Naive thymus-derived CD4-positive, alpha-beta T cell (primary cell): ENCODE measurements at regions not wholly inside any gene's neighbourhood (a gene's known extent, or its start where the extent isn't known, plus 50 kb on each side); places are given as distances from the start of the nearest gene placed in this dataset.

Experiments used
- ATAC-seq: fragments of 150-1000 bp; cut with Tn5 transposase; 2 replicates; pipeline ENCODE4 v1.10.0; 2021; ENCODE audit warnings: mild to moderate bottlenecking, moderate library complexity
- CTCF ChIA-PET: fragments of 350-600 bp; sonication (Branson Sonifier 250); formaldehyde crosslinking; loops from one replicate; lab custom pipeline; 2021; ENCODE audit warnings: antibody characterized with exemption; lab: Charles Lee
- POLR2A ChIA-PET: fragments of 350-600 bp; sonication (Branson Sonifier 250); formaldehyde crosslinking; loops from one replicate; lab custom pipeline; 2021; ENCODE audit warnings: antibody characterized with exemption, inconsistent platforms; lab: Charles Lee
- DNase-seq, 9 donors: peaks; one replicate each; pipeline versions ENCODE4 v3.0.0 to v3.0.0-alpha.2; 2020 to 2022; ENCODE audit warnings: mixed read lengths in 1 of 9
- H3K27ac ChIP-seq: one replicate; pipeline ENCODE4 v1.7.0; 2013; ENCODE audit warnings: mild to moderate bottlenecking, low read depth, low read length, moderate library complexity
- H3K27me3 ChIP-seq, 2 donors: one replicate each; pipeline ENCODE4 v1.7.0; 2013; ENCODE audit warnings: low read length in 2 of 2, mild to moderate bottlenecking in 2 of 2, moderate library complexity in 2 of 2; ENCODE audit not compliant: control insufficient read depth in 2 of 2, insufficient read depth in 2 of 2
- H3K36me3 ChIP-seq, 3 experiments: 1 replicate in 2 of 3; 2 replicates in 1 of 3; pipeline ENCODE4 v1.7.0; 2013; ENCODE audit warnings: low read length in 3 of 3, mild to moderate bottlenecking in 3 of 3, moderate library complexity in 1 of 3; ENCODE audit not compliant: insufficient read depth in 3 of 3, control insufficient read depth in 2 of 3
- H3K4me1 ChIP-seq, 2 donors: one replicate each; pipeline ENCODE4 v1.7.0; 2013; ENCODE audit warnings: low read length in 2 of 2, mild to moderate bottlenecking in 2 of 2, moderate library complexity in 1 of 2; ENCODE audit not compliant: control insufficient read depth in 2 of 2, insufficient read depth in 2 of 2
- H3K4me3 ChIP-seq: 2 replicates; pipeline ENCODE4 v1.7.0; 2013; ENCODE audit warnings: mild to moderate bottlenecking, low read length
- H3K9me3 ChIP-seq, 3 experiments: 1 replicate in 2 of 3; 2 replicates in 1 of 3; pipeline ENCODE4 v1.7.0; 2013; ENCODE audit warnings: low read length in 3 of 3; ENCODE audit not compliant: control insufficient read depth in 2 of 3
- H3K27ac Mint-ChIP-seq, 9 donors: one replicate each; pipeline ENCODE4 v1.8.0; 2020 to 2022; ENCODE audit warnings: mixed read lengths in 9 of 9, mild to moderate bottlenecking in 8 of 9, moderate library complexity in 5 of 9, inconsistent platforms in 2 of 9
- H3K27me3 Mint-ChIP-seq, 5 donors: one replicate each; pipeline ENCODE4 v1.8.0; 2021 to 2022; ENCODE audit warnings: mixed read lengths in 5 of 5, mild to moderate bottlenecking in 1 of 5
- H3K36me3 Mint-ChIP-seq, 5 donors: one replicate each; pipeline ENCODE4 v1.8.0; 2020 to 2022; ENCODE audit warnings: mixed read lengths in 5 of 5, mild to moderate bottlenecking in 3 of 5, inconsistent platforms in 1 of 5
- H3K4me1 Mint-ChIP-seq, 7 donors: one replicate each; pipeline ENCODE4 v1.8.0; 2020 to 2022; ENCODE audit warnings: mixed read lengths in 7 of 7, mild to moderate bottlenecking in 3 of 7, inconsistent platforms in 1 of 7
- H3K4me3 Mint-ChIP-seq, 10 donors: one replicate each; pipeline ENCODE4 v1.8.0; 2020 to 2022; ENCODE audit warnings: mild to moderate bottlenecking in 10 of 10, mixed read lengths in 10 of 10, moderate library complexity in 6 of 10, inconsistent platforms in 2 of 10
- H3K9me3 Mint-ChIP-seq, 11 donors: one replicate each; pipeline ENCODE4 v1.8.0; 2020 to 2022; ENCODE audit warnings: mixed read lengths in 11 of 11, mild to moderate bottlenecking in 4 of 11, inconsistent platforms in 1 of 11, moderate library complexity in 1 of 11
- intact Hi-C, 2 donors: fragments of 100-400 bp; cut with micrococcal nuclease; formaldehyde crosslinking; loops; one replicate each; pipeline ENCODE4 v1.15.1; 2023

DNA sequence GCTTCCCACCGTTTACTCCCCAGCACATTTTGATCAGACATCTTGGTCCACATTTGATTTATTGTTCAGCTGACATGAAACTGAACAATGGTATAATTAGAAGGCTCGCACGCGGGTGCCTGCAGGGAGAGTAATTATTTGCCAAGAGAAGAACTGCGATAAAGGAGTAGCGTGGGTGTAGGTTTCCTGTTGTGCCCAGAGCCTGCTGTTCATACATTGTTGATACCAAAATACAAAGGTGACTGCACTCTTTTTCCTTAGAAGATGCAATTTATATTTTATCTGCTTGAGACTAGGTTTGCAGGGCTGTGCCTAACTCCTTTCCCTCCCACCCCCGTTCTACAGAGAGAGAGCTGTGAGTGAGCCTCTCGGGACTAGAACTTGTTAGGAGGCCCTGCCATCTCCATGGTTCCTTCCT lies 241.8 kb upstream of the MSX2 start:
- DNase-seq, result no peak
- peaks cover 0 to 41% (median 8%) of the 10 kb centered on the region in 11 donors for H3K9me3 Mint-ChIP-seq

DNA sequence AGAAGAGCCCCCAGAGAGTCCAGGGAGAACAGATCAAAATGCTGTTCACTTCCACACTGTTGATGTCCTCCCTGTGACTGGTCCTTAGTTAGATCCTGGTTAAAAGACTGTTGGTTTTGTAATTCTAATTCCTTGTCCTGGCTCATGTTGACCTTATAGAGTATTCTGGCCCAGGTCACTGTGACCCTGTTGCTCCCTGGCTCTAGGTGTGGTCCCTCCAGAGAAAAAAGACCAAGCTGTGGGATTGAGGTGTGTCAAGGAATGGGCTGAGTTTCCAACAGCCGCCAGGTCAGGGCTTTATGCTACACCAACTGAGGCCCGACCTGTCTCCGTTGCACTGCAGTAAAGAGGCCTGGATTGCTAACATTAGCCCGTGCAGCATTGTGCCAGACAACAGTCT lies 241.0 kb upstream of the MSX2 start:
- intact Hi-C loops, result no loop called here
- no peak overlapping the region for H3K27ac ChIP-seq
- H3K4me3 ChIP-seq, result no peak overlapping the region
- no peaks in the 10 kb centered on the region for H3K9me3 ChIP-seq
- no peaks in the 10 kb centered on the region for H3K4me1 ChIP-seq
- Mint-ChIP-seq H3K27ac (no peak overlapping the region), H3K27me3 (peaks cover 0 to 20% (median 15%) of the 10 kb centered on the region in 5 donors), H3K9me3 (peaks cover 0 to 39% (median 7%) of the 10 kb centered on the region in 11 donors), H3K36me3 (no peaks in the 10 kb centered on the region), H3K4me3 (no peak overlapping the region), H3K4me1 (no peaks in the 10 kb centered on the region)
- DNase-seq, result no peak
- no peaks in the 10 kb centered on the region for H3K27me3 ChIP-seq
- ChIA-PET POLR2A (no interaction called here), CTCF (no interaction called here)
- H3K36me3 ChIP-seq, result no peaks in the 10 kb centered on the region
- no peak for ATAC-seq

More for the DNA sequence above, 241.8 kb upstream of the MSX2 start:
- no peak overlapping the region for H3K27ac ChIP-seq
- intact Hi-C loops, result no loop called here
- no peak for ATAC-seq
- H3K9me3 ChIP-seq, result no peaks in the 10 kb centered on the region
- H3K27ac Mint-ChIP-seq, result no peak overlapping the region
- CTCF ChIA-PET, result no interaction called here
- no peak overlapping the region for H3K4me3 ChIP-seq
- H3K4me1 Mint-ChIP-seq, result no peaks in the 10 kb centered on the region
- H3K36me3 ChIP-seq, result no peaks in the 10 kb centered on the region
- H3K4me3 Mint-ChIP-seq, result no peak overlapping the region
- H3K27me3 ChIP-seq, result no peaks in the 10 kb centered on the region
- peaks cover 0 to 20% (median 15%) of the 10 kb centered on the region in 5 donors for H3K27me3 Mint-ChIP-seq
- H3K36me3 Mint-ChIP-seq, result no peaks in the 10 kb centered on the region
- no peaks in the 10 kb centered on the region for H3K4me1 ChIP-seq
- POLR2A ChIA-PET, result no interaction called here

DNA sequence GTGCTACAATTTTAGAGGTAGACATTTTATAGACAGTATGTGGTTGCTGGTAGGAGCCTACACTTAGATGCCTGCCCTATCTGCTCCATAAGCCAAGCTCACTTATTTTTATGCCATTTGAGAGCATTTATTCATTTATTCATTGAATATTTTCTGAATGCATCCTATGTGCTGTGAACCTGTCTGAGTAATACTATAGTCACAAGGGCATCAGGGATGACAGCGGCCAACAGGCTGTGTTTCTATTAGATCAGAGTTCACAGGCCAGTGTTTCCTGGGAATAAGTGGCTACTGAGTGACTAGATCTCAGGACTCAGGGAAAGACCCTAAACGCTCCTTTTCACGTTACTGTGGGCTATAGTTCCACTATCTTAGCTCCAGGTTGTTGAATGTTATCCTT lies 235.2 kb upstream of the MSX2 start:
- ChIA-PET POLR2A (no interaction called here), CTCF (interaction anchor here (0.5 kb wide), 1 partner anchor 40 kb away, joined by 3 read pairs; no protein-coding TSS in a partner anchor)
- peaks cover 0 to 17% (median 8%) of the 10 kb centered on the region in 5 donors for H3K27me3 Mint-ChIP-seq
- Histone ChIP-seq H3K27ac (no peak overlapping the region), H3K4me3 (no peak overlapping the region), H3K4me1 (no peaks in the 10 kb centered on the region), H3K27me3 (no peaks in the 10 kb centered on the region), H3K36me3 (no peaks in the 10 kb centered on the region), H3K9me3 (no peaks in the 10 kb centered on the region)
- peaks cover 0 to 6% (median 0%) of the 10 kb centered on the region in 7 donors for H3K4me1 Mint-ChIP-seq
- H3K27ac Mint-ChIP-seq, result no peak overlapping the region
- intact Hi-C loops, result no loop called here
- no peak for DNase-seq
- H3K4me3 Mint-ChIP-seq, result no peak overlapping the region
- no peaks in the 10 kb centered on the region for H3K36me3 Mint-ChIP-seq
- ATAC-seq, result no peak
- H3K9me3 Mint-ChIP-seq, result peaks cover 0 to 21% (median 6%) of the 10 kb centered on the region in 11 donors

DNA sequence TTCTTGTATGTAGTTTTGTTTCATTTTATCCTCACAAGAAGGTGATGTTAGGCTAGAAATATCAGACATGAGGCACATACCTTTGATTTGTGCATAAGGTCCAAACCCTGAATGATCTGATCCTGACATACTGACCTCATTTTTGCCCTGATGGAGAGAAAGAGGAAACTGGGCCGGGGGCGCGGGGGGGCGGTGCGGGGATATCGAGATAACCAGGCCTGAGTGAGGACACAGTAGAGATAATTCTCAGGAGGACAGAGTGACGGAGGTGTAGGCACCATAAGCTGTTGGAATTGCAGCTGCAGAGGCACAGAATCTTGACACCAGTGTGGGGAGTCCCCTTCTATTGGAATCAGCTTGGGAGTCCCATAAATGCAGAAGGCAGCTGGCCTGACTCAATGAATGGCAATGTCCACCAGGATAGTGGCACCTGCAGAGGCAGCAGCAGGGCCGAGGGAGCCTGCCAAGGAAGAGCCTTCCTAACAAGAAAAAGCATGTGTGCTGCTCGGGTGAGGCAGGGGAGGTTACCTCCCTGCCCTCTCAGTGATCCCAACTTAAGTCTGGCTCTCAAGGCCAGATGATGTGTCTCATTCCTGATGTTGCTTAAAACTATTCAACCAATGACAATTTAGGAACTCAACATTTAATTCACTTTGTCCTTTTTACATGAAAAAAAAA lies 234.3 kb upstream of the MSX2 start:
- Mint-ChIP-seq H3K9me3 (peaks cover 0 to 16% (median 6%) of the 10 kb centered on the region in 11 donors), H3K27me3 (peaks cover 0 to 12% (median 8%) of the 10 kb centered on the region in 5 donors), H3K4me3 (no peak overlapping the region), H3K27ac (no peak overlapping the region), H3K36me3 (no peaks in the 10 kb centered on the region), H3K4me1 (peaks cover 0 to 6% (median 0%) of the 10 kb centered on the region in 7 donors)
- Histone ChIP-seq H3K27ac (no peak overlapping the region), H3K4me1 (no peaks in the 10 kb centered on the region), H3K9me3 (no peaks in the 10 kb centered on the region), H3K27me3 (no peaks in the 10 kb centered on the region), H3K4me3 (no peak overlapping the region), H3K36me3 (no peaks in the 10 kb centered on the region)
- ChIA-PET CTCF (no interaction called here), POLR2A (no interaction called here)
- intact Hi-C loops, result no loop called here
- DNase-seq (no peak), ATAC-seq (no peak)

DNA sequence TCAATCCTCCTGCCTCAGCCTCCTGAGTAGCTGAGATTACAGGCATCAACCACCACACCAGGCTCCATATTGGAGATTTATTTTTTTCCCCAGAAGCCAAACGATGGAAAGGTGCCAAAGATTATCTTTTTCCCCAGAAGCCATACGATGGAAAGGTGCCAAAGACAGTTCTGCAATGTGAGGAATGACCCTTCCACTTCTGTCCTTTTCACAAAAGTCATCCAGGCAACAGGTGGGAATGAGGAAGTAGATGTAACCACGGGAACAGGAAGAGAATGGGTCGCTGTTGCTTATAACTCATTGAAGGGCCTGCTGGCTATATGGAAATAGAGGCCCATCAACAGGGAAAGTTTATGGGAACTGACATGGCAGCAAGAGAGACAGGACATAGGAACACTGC lies 233.7 kb upstream of the MSX2 start:
- Mint-ChIP-seq H3K9me3 (peaks cover 0 to 11% (median 3%) of the 10 kb centered on the region in 11 donors), H3K4me3 (no peak overlapping the region), H3K27me3 (peaks cover 0 to 8% (median 5%) of the 10 kb centered on the region in 5 donors), H3K4me1 (peaks cover 0 to 6% (median 0%) of the 10 kb centered on the region in 7 donors), H3K27ac (no peak overlapping the region), H3K36me3 (no peaks in the 10 kb centered on the region)
- H3K27ac ChIP-seq, result no peak overlapping the region
- ChIA-PET POLR2A (no interaction called here), CTCF (no interaction called here)
- H3K36me3 ChIP-seq, result no peaks in the 10 kb centered on the region
- H3K4me3 ChIP-seq, result no peak overlapping the region
- no peaks in the 10 kb centered on the region for H3K27me3 ChIP-seq
- ATAC-seq (no peak), DNase-seq (no peak)
- H3K9me3 ChIP-seq, result no peaks in the 10 kb centered on the region
- intact Hi-C loops, result no loop called here
- no peaks in the 10 kb centered on the region for H3K4me1 ChIP-seq

DNA sequence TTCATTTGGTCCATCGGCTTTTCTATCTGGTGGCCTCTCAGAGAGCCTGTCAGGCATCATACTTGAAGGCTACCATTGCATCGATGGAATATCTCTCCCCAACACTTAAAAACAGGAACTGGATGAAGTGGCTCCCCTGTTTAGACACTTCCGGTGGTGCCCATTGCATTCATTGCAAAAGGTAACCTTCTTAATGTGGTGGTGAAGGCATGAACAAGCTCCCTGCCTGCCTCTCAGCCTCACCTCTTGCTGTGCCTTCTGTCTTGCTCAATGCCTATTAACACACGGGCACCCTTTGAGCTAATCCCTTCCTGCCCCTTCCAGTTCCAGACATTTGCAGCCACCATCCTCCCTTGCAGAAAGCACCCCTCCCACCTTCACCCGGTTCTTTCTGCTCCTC lies 233.1 kb upstream of the MSX2 start:
- Histone ChIP-seq H3K36me3 (no peaks in the 10 kb centered on the region), H3K27ac (no peak overlapping the region), H3K4me3 (no peak overlapping the region), H3K27me3 (no peaks in the 10 kb centered on the region), H3K9me3 (no peaks in the 10 kb centered on the region), H3K4me1 (no peaks in the 10 kb centered on the region)
- CTCF ChIA-PET, result no interaction called here
- Mint-ChIP-seq H3K27me3 (peaks cover 0 to 5% (median 4%) of the 10 kb centered on the region in 5 donors), H3K4me1 (peaks cover 0 to 6% (median 0%) of the 10 kb centered on the region in 7 donors), H3K27ac (no peak overlapping the region), H3K4me3 (no peak overlapping the region), H3K36me3 (no peaks in the 10 kb centered on the region), H3K9me3 (peaks cover 0 to 12% (median 3%) of the 10 kb centered on the region in 11 donors)
- intact Hi-C loops, result no loop called here
- DNase-seq (no peak), ATAC-seq (no peak)
- POLR2A ChIA-PET, result no interaction called here

DNA sequence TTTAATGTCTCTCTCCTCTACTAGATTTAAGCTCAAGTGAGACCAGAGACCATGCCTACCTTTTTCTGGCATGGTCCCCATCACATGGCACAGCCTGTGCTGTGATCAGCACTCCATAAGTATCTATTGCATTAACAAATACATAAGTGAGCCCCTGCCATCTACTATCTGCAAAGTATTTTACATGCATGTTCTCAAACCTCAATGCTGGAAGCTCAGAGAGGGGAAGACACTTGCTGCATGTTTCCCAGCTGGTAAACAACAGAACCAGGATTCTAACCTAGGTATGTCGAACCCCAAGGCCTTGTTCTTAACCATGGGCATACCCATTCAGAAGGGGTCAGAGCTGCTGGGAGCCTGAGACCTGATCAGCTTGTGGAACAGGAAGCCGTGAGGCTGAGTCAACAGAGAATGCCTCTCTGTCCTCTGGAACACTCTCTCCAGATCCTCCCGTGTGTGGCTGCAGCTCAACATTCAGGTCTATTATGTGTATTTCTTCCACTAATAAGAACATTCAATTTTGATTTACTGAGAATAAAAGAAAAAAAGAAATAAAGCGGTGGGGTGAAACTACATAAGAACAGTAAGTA lies 232.5 kb upstream of the MSX2 start:
- no peak overlapping the region for H3K27ac Mint-ChIP-seq
- no peak for DNase-seq
- POLR2A ChIA-PET, result no interaction called here
- H3K27me3 ChIP-seq, result no peaks in the 10 kb centered on the region
- H3K4me1 Mint-ChIP-seq, result peaks cover 0 to 6% (median 0%) of the 10 kb centered on the region in 7 donors
- H3K4me3 Mint-ChIP-seq, result no peak overlapping the region
- no peak overlapping the region for H3K4me3 ChIP-seq
- no peak overlapping the region for H3K27ac ChIP-seq
- intact Hi-C loops, result no loop called here
- peaks cover 0 to 4% (median 0%) of the 10 kb centered on the region in 5 donors for H3K27me3 Mint-ChIP-seq
- peaks cover 0 to 12% (median 3%) of the 10 kb centered on the region in 11 donors for H3K9me3 Mint-ChIP-seq
- no peaks in the 10 kb centered on the region for H3K9me3 ChIP-seq
- H3K4me1 ChIP-seq, result no peaks in the 10 kb centered on the region
- no peak for ATAC-seq
- no peaks in the 10 kb centered on the region for H3K36me3 ChIP-seq
- no peaks in the 10 kb centered on the region for H3K36me3 Mint-ChIP-seq
- CTCF ChIA-PET, result no interaction called here
